HFF-Myc (cell line): ENCODE measurements at regions not wholly inside any gene's neighbourhood (a gene's known extent, or its start where the extent isn't known, plus 50 kb on each side); places are given as distances from the start of the nearest gene placed in this dataset.
"Not testable (repeated sequence)": the region's sequence is repeated elsewhere in the genome, so short reads cannot be mapped to it uniquely, and the experiment has no call there.

Experiments used
- DNase-seq: peaks from one replicate; pipeline ENCODE4 v3.0.0-alpha.2; 2011; ENCODE audit warnings: low read depth; ENCODE audit errors: extremely low read depth
- H3K4me3 ChIP-seq: replicated peaks from 2 replicates; pipeline ENCODE4 v1.5.1; 2011; ENCODE audit warnings: low read depth, mild to moderate bottlenecking, control low read depth, low read length
- TF ChIP-seq, protein P1 (sequence below): IDR thresholded peaks from 2 replicates; pipeline ENCODE4 v1.5.1; 2012; ENCODE audit warnings: mild to moderate bottlenecking, low read depth, low read length, control low read depth; ENCODE audit errors: missing control alignments

DNA sequence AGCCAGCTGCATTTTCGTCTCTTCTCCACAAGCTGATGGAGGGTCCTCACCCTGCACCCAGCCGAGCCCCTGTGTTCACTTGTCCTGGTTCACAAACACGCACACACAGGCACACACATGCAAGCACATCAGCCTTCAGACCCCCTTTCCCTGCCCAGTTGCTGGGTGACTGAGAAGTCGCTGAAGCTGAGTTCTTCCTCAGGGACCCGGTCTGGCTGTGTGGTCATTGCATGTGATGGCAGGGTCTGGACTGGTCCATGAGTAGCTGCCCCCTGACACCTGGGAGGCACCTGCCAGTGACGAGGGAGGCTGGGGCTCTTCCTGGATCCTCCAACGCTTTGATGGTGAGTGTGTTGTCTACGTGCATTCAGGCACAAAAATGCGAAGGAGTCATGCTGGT is 546.1 kb upstream of the SALL3 start:
- TF ChIP-seq, protein P1, sequence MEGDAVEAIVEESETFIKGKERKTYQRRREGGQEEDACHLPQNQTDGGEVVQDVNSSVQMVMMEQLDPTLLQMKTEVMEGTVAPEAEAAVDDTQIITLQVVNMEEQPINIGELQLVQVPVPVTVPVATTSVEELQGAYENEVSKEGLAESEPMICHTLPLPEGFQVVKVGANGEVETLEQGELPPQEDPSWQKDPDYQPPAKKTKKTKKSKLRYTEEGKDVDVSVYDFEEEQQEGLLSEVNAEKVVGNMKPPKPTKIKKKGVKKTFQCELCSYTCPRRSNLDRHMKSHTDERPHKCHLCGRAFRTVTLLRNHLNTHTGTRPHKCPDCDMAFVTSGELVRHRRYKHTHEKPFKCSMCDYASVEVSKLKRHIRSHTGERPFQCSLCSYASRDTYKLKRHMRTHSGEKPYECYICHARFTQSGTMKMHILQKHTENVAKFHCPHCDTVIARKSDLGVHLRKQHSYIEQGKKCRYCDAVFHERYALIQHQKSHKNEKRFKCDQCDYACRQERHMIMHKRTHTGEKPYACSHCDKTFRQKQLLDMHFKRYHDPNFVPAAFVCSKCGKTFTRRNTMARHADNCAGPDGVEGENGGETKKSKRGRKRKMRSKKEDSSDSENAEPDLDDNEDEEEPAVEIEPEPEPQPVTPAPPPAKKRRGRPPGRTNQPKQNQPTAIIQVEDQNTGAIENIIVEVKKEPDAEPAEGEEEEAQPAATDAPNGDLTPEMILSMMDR: no peak
- DNase-seq: no peak
- no peak overlapping the region for H3K4me3 ChIP-seq

DNA sequence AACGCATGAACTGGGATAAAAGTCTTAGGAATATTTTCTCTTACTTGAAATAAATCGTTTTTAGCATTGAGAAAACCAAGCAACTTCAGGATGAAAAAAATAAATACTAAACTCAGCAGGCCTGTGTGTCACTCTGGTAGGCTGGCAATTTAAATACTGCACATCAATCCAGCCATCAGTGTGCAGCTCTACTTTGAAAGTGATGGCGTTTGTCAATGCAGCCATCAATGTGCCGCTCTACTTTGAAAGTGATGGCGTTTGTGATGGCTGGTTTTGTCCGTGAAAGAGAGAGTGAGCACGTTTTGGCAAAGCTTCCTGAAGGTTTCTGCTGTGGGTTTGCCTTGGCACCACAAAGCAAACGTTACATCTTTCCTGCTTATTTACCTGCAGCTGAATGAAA is 543.5 kb upstream of the SALL3 start:
- TF ChIP-seq, protein P1: no peak
- no peak overlapping the region for H3K4me3 ChIP-seq
- no peak for DNase-seq

DNA sequence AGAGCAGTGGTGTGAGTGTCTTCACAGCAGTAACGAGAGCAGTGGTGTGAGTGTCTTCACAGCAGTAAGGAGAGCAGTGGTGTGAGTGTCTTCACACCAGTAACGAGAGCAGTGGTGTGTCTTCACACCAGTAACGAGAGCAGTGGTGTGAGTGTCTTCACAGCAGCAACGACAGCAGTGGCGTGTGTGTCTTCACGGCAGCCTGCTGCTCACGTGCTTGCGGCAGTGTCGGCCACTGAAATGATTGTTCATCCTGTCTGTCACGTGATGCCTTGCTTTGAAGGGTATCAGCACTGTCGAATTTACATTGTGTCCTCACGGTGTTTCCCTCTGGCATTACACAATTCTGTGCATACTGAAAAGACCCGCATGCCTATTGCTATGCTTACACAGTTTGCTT is 541.4 kb upstream of the SALL3 start:
- not testable (repeated sequence) for H3K4me3 ChIP-seq, DNase-seq

DNA sequence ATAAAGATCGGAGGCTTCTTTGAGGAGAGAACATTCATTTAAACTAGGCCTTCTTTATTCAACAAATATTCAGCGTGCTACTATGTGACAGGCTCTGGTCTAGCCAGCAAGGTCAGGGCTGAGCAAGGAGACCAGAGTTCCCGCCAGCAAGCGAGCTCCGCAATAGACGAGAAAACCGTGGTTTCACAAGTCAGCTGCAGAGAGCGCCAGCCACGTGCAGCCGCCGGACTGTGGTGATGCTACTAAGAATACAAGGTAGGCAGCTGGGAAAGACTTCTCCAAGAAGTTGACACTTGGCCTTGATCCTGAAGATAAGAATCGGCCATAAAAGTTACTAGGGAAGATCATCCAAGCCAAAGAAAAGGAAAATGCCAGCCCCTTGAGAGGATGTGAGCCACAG is 533.7 kb upstream of the SALL3 start:
- no peak for DNase-seq
- TF ChIP-seq, protein P1: no peak
- no peak overlapping the region for H3K4me3 ChIP-seq

DNA sequence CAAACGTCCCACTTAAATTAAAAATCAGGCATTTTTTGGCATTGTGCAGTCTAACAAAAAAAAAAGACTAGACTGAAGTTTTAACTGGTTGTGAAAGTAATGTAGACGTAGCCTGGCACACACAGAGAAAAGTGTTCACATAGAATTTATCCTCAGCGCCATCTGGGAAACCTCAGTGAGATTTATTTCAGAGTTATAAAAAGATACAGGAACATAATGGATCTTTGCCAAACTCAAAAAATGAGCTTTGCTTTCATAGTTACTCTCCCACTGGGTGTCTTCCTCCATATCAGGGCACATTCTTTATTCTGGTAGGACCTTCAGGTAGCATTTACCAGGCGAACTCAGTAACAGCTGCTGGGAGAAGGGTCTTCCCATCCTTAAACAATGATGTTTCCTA is 532.4 kb upstream of the SALL3 start:
- DNase-seq: no peak
- no peak overlapping the region for H3K4me3 ChIP-seq
- TF ChIP-seq, protein P1: no peak

DNA sequence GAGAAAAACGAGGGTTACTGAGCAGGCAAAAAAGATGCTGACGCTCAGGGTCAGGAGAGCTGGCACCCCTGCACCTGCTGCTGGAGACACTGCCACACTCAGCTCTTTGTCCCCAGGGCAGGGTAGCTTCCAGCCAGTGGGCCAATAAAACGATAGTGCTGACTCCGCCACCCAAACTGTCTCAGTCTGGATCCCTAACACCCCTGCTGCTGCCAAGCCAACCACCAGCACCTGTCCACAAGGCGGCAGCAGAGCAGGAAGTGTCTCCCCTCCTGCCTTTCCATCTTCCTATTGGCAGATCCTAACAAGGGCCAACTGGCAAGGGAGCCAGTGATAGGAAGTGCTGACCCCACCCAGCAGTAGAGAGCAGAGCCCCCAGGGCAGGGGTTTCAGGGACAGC is 531.5 kb upstream of the SALL3 start:
- no peak for DNase-seq
- TF ChIP-seq, protein P1: no peak
- H3K4me3 ChIP-seq: no peak overlapping the region

DNA sequence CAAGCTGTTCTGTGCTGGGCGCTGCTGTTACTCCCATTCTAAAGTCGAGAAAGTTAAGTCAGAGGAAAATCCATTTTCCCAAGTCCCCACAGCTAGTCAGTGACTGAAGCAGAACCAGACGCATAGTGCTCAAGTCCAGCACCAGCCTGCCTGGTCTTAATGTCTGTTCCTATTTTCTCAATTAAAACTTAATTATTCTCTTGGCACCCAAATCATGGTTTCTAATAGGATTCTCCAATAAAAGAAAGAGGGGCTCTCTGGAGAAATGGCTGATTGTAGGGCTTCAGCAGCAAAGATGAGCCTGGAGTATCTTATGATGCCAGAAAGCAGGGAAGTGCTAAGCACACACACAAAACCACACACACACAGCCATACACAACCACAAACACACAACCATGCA is 531.0 kb upstream of the SALL3 start:
- no peak overlapping the region for H3K4me3 ChIP-seq
- TF ChIP-seq, protein P1: no peak
- DNase-seq: no peak

DNA sequence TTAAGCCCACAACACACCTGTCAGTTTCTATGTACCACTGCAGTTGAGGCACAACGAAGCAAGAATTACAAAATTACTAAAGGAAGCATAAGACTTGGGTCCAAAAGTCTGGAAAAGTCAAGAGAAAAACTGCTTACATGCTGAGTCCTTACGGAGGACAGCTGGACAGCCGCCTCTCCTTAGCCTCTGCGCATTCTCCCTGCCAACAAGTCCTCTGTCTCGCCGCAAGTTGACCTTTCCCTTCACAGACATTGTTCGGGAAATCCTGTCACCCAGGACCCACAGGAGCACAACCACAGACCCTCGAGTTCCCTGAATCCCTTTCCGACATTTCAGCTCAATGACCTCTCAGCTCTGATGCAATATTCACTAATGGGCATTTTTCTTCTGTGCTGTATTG is 525.4 kb upstream of the SALL3 start:
- DNase-seq: no peak
- H3K4me3 ChIP-seq: no peak overlapping the region
- TF ChIP-seq, protein P1: no peak
